Esophagus squamous epithelium (tissue), 5 donors: ENCODE measurements at regions not wholly inside any gene's neighbourhood (a gene's known extent, or its start where the extent isn't known, plus 50 kb on each side); places are given as distances from the start of the nearest gene placed in this dataset.

Experiments
- DNase-seq: peaks from one replicate; lab custom pipeline; 2025; lab: John Stamatoyannopoulos, UW
- H3K27ac ChIP-seq, 4 donors: fragments of 200-600 bp; sonication (generic); one replicate each; pipeline ENCODE4 v1.5.1; 2016 to 2019; ENCODE audit warnings: mild to moderate bottlenecking in 1 of 4
- H3K27me3 ChIP-seq, 4 donors: fragments of 200-600 bp; sonication (generic); 1 replicate in 3 of 4; 2 replicates in 1 of 4; pipeline versions ENCODE4 v1.5.1 to v1.6.0; 2017 to 2021; ENCODE audit warnings: antibody characterized with exemption in 1 of 4
- H3K36me3 ChIP-seq, 3 donors: fragments of 200-600 bp; sonication (generic); one replicate each; pipeline ENCODE4 v1.5.1; 2016 to 2019
- H3K4me1 ChIP-seq, 3 donors: fragments of 200-600 bp; sonication (generic); one replicate each; pipeline ENCODE4 v1.5.1; 2017 to 2019
- H3K4me3 ChIP-seq, 4 donors: fragments of 200-600 bp; sonication (generic); 1 replicate in 3 of 4; 2 replicates in 1 of 4; pipeline ENCODE4 v1.5.1; 2016 to 2019; ENCODE audit warnings: mild to moderate bottlenecking in 2 of 4, moderate library complexity in 1 of 4
- H3K9me3 ChIP-seq, 3 donors: fragments of 200-600 bp; sonication (generic); one replicate each; pipeline ENCODE4 v1.5.1; 2016 to 2019
- CTCF ChIP-seq, 6 experiments: fragments of 450-650 bp in 4 of 6; fragments of 200-600 bp in 2 of 6; sonication (generic) in 2 of 6; IDR thresholded peaks; one replicate each; pipeline ENCODE4 v1.5.1; 2016 to 2019; ENCODE audit warnings: antibody characterized with exemption in 6 of 6, mild to moderate bottlenecking in 4 of 6, moderate library complexity in 4 of 6
- POLR2A ChIP-seq, 4 donors: fragments of 450-650 bp; IDR thresholded peaks; one replicate each; pipeline ENCODE4 v1.6.1; 2017; ENCODE audit warnings: antibody characterized with exemption in 4 of 4, mild to moderate bottlenecking in 4 of 4, moderate library complexity in 3 of 4
- WGBS, 2 donors: methylation state at CpG; one replicate each; pipeline ENCODE4 v1.1.5; 2018; 5-methylcytosine and 5-hydroxymethylcytosine counted together
- intact Hi-C: fragments of 100-400 bp; cut with DNase I; formaldehyde crosslinking; loops from one replicate; pipeline ENCODE4 v1.15.0; 2022
- donor health status: DM: yes; HTN: yes; CAD: no.

GRCh38 chr12:42691991-42692557 is 102.5 kb upstream of the PRICKLE1 start:
- H3K36me3 ChIP-seq: no peaks in the 10 kb centered on the region
- no peaks in the 10 kb centered on the region for H3K4me1 ChIP-seq
- WGBS, 2 donors: 65 to 79% methylated on average over 8 of the region's 8 CpGs
- intact Hi-C loops: no loop called here
- no peak overlapping the region for H3K27ac ChIP-seq
- DNase-seq: no peak
- H3K27me3 ChIP-seq: no peaks in the 10 kb centered on the region
- peak overlapping the region in 2 of 4 donors; percentile 21 to 31 for H3K4me3 ChIP-seq
- H3K9me3 ChIP-seq: no peaks in the 10 kb centered on the region
- TF ChIP-seq CTCF (IDR thresholded peaks at IDR 0.05): no peak
- TF ChIP-seq POLR2A (IDR thresholded peaks at IDR 0.05): no peak

DNA sequence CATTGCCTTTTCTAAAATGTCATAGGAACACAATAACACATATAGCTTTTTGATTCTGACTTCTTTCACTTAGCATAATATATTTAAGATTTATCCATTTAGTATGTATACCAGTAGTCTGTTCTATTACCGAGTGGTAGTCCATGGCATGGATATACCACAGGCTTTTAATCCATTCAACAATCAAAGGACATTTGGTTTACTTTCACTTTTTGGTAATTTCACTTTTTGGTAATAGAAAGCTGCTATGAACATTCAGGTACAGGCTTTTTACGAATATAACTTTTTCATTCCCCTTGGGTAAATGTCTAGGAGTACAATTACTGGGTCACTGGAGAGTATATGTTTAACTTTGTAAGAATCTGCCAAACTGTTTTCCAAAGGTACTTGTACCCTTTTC is 100.7 kb upstream of the PRICKLE1 start:
- intact Hi-C loops: no loop called here
- H3K9me3 ChIP-seq: no peaks in the 10 kb centered on the region
- H3K27me3 ChIP-seq: no peaks in the 10 kb centered on the region
- H3K4me1 ChIP-seq: no peaks in the 10 kb centered on the region
- TF ChIP-seq CTCF (IDR thresholded peaks at IDR 0.05): no peak
- no peak for DNase-seq
- H3K4me3 ChIP-seq: no peak overlapping the region
- H3K27ac ChIP-seq: no peak overlapping the region
- WGBS, 2 donors: 94 to 96% methylated on average over 2 of the region's 2 CpGs
- no peaks in the 10 kb centered on the region for H3K36me3 ChIP-seq

GRCh38 chr12:42689699-42690098 is 100.2 kb upstream of the PRICKLE1 start:
- Histone ChIP-seq H3K36me3 (no peaks in the 10 kb centered on the region), H3K4me3 (no peak overlapping the region), H3K4me1 (no peaks in the 10 kb centered on the region), H3K27ac (no peak overlapping the region), H3K27me3 (no peaks in the 10 kb centered on the region), H3K9me3 (no peaks in the 10 kb centered on the region)
- DNase-seq: no peak
- intact Hi-C loops: no loop called here
- 31 to 79% methylated on average over 1 of the region's 1 CpG for WGBS, 2 donors
- no peak for TF ChIP-seq POLR2A (IDR thresholded peaks at IDR 0.05)
- TF ChIP-seq CTCF (IDR thresholded peaks at IDR 0.05): no peak

- intact Hi-C loops: no loop called here
- no peak for DNase-seq
- no peak for TF ChIP-seq CTCF (IDR thresholded peaks at IDR 0.05)
- TF ChIP-seq POLR2A (IDR thresholded peaks at IDR 0.05): no peak
- WGBS, 2 donors: 67 to 84% methylated on average over 3 of the region's 3 CpGs
- H3K36me3 ChIP-seq: no peaks in the 10 kb centered on the region
- no peak overlapping the region for H3K27ac ChIP-seq
- no peaks in the 10 kb centered on the region for H3K9me3 ChIP-seq
- H3K4me3 ChIP-seq: no peak overlapping the region
- no peaks in the 10 kb centered on the region for H3K27me3 ChIP-seq
- H3K4me1 ChIP-seq: peaks cover 0 to 7% (median 0%) of the 10 kb centered on the region in 3 donors
Measured at GRCh38 chr12:42686514-42687172, 97.1 kb upstream of the PRICKLE1 start.

GRCh38 chr12:42684802-42685071 is 95.2 kb upstream of the PRICKLE1 start:
- 54 to 80% methylated on average over 1 of the region's 1 CpG for WGBS, 2 donors

More at GRCh38 chr12:42684802-42685071, 95.2 kb upstream of the PRICKLE1 start:
- DNase-seq: no peak
- intact Hi-C loops: no loop called here
- no peak overlapping the region for H3K27ac ChIP-seq
- TF ChIP-seq CTCF (IDR thresholded peaks at IDR 0.05) (no peak), POLR2A (IDR thresholded peaks at IDR 0.05) (no peak)
- no peak overlapping the region for H3K4me3 ChIP-seq
- H3K27me3 ChIP-seq: no peaks in the 10 kb centered on the region
- no peaks in the 10 kb centered on the region for H3K9me3 ChIP-seq
- H3K36me3 ChIP-seq: no peaks in the 10 kb centered on the region
- H3K4me1 ChIP-seq: peaks cover 0 to 7% (median 0%) of the 10 kb centered on the region in 3 donors
